ENCODE measurements at regions not wholly inside any gene's neighbourhood (a gene's known extent, or its start where the extent isn't known, plus 50 kb on each side); places are given as distances from the start of the nearest gene placed in this dataset.

DNA sequence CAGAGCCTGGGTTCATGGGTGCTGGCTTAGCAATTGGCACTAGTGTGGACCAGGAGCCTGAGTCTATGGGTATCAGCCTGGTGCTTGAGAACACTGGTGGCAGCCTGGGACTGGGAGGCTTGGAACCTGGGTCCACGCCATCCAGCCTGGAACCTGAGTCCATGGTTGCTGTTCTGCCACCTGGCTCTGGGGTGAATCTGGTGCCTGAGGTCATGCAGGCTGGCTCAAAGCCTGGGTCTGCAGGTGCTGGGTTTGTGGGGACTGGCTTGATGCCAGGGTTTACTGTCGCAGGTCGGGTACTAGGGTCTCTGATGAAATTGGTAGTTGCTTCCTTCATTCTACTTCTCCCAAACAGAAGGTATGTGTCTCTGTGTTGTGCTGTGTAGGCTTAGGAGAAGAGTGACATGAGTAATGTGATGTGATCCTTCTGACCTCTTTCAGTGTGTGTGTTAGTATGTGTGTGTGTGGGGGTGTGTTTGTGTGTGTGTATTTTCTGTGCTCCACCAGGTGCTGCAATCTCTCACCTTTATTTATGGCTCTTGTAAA, 517.0 kb upstream of the EPHA5 start:
- TF ChIP-seq EP300 (IDR thresholded peaks at IDR 0.05) (no peak), POLR2A (IDR thresholded peaks at IDR 0.05) (no peak)
- TF ChIP-seq, protein P1, sequence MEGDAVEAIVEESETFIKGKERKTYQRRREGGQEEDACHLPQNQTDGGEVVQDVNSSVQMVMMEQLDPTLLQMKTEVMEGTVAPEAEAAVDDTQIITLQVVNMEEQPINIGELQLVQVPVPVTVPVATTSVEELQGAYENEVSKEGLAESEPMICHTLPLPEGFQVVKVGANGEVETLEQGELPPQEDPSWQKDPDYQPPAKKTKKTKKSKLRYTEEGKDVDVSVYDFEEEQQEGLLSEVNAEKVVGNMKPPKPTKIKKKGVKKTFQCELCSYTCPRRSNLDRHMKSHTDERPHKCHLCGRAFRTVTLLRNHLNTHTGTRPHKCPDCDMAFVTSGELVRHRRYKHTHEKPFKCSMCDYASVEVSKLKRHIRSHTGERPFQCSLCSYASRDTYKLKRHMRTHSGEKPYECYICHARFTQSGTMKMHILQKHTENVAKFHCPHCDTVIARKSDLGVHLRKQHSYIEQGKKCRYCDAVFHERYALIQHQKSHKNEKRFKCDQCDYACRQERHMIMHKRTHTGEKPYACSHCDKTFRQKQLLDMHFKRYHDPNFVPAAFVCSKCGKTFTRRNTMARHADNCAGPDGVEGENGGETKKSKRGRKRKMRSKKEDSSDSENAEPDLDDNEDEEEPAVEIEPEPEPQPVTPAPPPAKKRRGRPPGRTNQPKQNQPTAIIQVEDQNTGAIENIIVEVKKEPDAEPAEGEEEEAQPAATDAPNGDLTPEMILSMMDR (IDR thresholded peaks at IDR 0.05) = no peak
- intact Hi-C loops (cut with DNase I) = no loop called here
- DNase-seq = no peak
- no peaks in the 10 kb centered on the region for H3K36me3 ChIP-seq
- H3K4me1 ChIP-seq (ENCODE audit: insufficient read depth) = no peaks in the 10 kb centered on the region
- 68 to 78% (median 72%) methylated on average over 3 of the region's 3 CpGs for WGBS, 3 donors
- no peak overlapping the region for H3K4me3 ChIP-seq
- no peaks in the 10 kb centered on the region for H3K27me3 ChIP-seq
- no peak overlapping the region for H3K27ac ChIP-seq
- no peaks in the 10 kb centered on the region for H3K9me3 ChIP-seq

DNA sequence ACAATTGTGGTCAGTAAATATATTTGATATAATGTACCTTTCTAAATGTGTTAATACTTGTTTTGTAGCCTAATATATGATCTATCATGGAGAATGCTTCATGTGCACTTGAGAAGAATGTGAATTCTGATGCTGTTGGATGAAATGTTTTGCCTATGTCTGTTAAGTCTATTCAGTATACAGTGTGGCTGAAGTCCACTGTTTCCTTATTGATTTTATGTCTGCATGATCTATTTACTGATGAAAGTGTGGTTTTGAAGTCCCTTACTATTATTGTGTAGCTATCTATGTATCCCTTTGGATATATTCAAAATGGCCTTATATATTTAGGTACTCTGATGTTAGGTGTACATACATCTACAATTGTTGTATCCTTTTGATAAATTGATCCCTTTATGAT, 515.8 kb upstream of the EPHA5 start:
- TF ChIP-seq EP300 (IDR thresholded peaks at IDR 0.05) = no peak
- TF ChIP-seq POLR2A (IDR thresholded peaks at IDR 0.05) = no peak
- TF ChIP-seq, protein P1 (IDR thresholded peaks at IDR 0.05) = no peak
- H3K4me3 ChIP-seq = no peak overlapping the region
- intact Hi-C loops (cut with DNase I) = no loop called here
- no peak overlapping the region for H3K27ac ChIP-seq
- no peaks in the 10 kb centered on the region for H3K4me1 ChIP-seq (ENCODE audit: insufficient read depth)
- no peaks in the 10 kb centered on the region for H3K9me3 ChIP-seq
- H3K27me3 ChIP-seq = no peaks in the 10 kb centered on the region
- DNase-seq = no peak
- no peaks in the 10 kb centered on the region for H3K36me3 ChIP-seq

DNA sequence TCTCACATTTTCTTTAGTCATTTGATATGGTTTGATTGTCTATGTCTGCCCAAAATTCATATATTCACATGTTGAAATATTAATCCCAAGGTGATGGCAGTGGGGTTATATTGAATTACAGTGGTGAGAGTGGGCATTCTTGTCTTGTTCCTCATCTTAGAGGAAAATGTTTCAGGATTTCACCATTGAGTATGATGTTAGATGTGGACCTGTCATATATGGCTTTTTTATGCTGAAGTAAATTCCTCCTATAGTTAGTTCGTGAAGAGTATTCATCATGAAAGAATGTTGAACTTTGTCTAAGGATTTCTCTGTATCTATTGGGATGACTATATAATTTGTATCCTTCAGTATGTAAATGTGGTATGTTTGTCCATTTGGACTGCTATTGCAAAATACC, 512.3 kb upstream of the EPHA5 start:
- no peak overlapping the region for H3K4me3 ChIP-seq
- 76 to 91% (median 88%) methylated on average over 1 of the region's 1 CpG for whole genome bisulfite sequencing, 3 donors
- no peaks in the 10 kb centered on the region for H3K9me3 ChIP-seq
- no peaks in the 10 kb centered on the region for H3K27me3 ChIP-seq
- DNase-seq = no peak
- intact Hi-C loops (cut with DNase I) = no loop called here
- no peaks in the 10 kb centered on the region for H3K4me1 ChIP-seq (ENCODE audit: insufficient read depth)
- TF ChIP-seq, protein P1 (IDR thresholded peaks at IDR 0.05) = no peak
- no peak for TF ChIP-seq EP300 (IDR thresholded peaks at IDR 0.05)
- TF ChIP-seq POLR2A (IDR thresholded peaks at IDR 0.05) = no peak
- H3K36me3 ChIP-seq = no peaks in the 10 kb centered on the region
- H3K27ac ChIP-seq = no peak overlapping the region

DNA sequence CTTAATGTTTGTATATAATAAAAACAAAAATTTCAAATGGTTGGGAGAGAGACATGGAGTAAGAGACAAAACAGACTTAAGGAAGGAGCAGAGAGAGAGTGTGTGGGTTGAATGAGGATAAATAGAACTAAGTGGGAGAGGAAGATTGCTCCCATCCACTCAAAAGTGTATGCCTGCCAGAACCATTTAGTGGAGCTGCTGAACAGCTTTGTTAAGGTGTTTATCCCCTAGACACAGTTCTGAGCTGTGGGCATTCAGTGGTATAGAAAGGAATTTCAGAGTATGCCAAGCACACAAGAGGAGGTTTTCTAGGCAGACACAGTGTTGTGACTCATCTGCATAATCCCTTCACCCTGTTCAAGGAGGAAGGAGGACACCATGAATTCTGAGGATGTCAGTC, 508.6 kb upstream of the EPHA5 start:
- H3K36me3 ChIP-seq = no peaks in the 10 kb centered on the region
- no peak overlapping the region for H3K27ac ChIP-seq
- H3K4me1 ChIP-seq (ENCODE audit: insufficient read depth) = no peaks in the 10 kb centered on the region
- intact Hi-C loops (cut with DNase I) = no loop called here
- no peaks in the 10 kb centered on the region for H3K9me3 ChIP-seq
- TF ChIP-seq POLR2A (IDR thresholded peaks at IDR 0.05) = no peak
- no peak for TF ChIP-seq EP300 (IDR thresholded peaks at IDR 0.05)
- TF ChIP-seq, protein P1 (IDR thresholded peaks at IDR 0.05) = no peak
- H3K27me3 ChIP-seq = no peaks in the 10 kb centered on the region
- H3K4me3 ChIP-seq = no peak overlapping the region
- DNase-seq = no peak

DNA sequence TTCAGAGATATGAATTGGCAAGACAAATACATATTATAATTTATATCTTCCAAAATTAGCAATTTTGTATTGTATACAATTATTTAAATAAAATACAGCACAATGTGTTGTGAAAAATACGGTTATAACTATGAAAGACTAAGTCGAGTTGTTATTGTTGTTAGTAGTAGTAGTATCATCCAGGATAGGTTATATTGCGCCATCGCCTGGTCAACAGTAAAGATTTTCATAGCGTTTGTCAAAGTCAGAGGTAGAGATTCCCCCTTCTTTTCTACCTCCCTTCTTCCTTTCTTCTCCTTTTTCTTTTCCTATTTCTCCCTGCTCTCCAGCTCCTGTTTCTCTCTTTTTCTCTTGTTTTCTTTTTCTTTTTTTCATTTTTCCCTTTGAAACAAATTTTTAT, 499.1 kb upstream of the EPHA5 start:
- 41 to 46% (median 44%) methylated on average over 5 of the region's 5 CpGs for WGBS, 3 donors
- H3K9me3 ChIP-seq = no peaks in the 10 kb centered on the region
- intact Hi-C loops (cut with DNase I) = no loop called here

More for the DNA sequence above, 499.1 kb upstream of the EPHA5 start:
- Histone ChIP-seq H3K27ac (no peak overlapping the region), H3K4me3 (no peak overlapping the region), H3K36me3 (no peaks in the 10 kb centered on the region), H3K27me3 (no peaks in the 10 kb centered on the region), H3K4me1 (ENCODE audit: insufficient read depth) (no peaks in the 10 kb centered on the region)
- TF ChIP-seq POLR2A (IDR thresholded peaks at IDR 0.05) = no peak
- no peak for TF ChIP-seq EP300 (IDR thresholded peaks at IDR 0.05)
- TF ChIP-seq, protein P1 (IDR thresholded peaks at IDR 0.05) = no peak
- no peak for DNase-seq

All from ovary (tissue), 7 donors.